ENCODE measurements at regions not wholly inside any gene's neighbourhood (a gene's known extent, or its start where the extent isn't known, plus 50 kb on each side); places are given as distances from the start of the nearest gene placed in this dataset.

DNA sequence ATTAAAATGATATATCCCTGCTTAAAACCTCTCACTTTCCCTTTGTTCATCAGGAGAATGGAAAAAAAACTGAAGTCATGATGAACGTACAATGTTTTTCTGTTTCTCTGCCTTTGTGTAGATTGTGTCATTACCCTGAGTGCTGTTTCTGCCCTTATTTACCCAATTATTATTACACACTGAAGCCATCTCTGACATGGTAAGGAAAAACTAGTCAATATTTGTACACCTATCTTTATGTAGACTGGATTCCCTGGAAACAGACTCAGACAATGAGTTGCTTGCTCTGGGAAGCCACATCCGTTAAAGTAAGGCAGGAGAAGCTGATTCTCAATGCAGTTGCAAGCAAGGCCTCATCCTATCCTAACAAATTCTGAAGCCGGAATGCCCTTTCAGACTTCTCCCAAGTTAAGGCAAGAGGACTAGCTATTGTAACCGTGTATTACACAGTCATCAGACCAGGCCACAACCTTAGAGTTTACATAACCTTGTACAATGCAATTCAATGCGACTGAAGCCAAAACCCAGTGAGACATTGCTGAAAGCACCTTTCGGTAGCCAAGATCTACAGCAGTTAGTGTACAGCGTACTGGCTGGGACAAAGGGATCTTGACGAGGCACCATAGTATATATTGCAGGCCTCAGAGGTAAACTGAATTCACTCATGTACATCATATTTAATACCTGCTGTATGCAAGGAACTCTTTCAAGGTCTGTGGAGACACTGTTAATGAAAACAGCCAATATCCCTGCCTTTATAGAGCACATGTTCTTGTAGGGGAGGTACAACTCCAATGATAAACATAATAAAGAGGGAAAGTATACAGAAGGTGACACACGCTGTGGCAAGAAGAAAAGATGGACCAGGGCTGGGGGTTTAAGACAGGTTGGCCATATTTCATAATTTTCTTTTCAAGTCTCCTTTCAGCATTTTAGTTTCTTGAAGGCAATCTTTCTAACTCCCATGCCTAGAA, 1040.8 kb upstream of the SEMA6D start:
- no peak for DNase-seq

- DNase-seq = no peak
These were observed 1039.8 kb upstream of the SEMA6D start for GRCh38 chr15:46677491-46677890.

- no peak for DNase-seq
These were observed 1035.4 kb upstream of the SEMA6D start for GRCh38 chr15:46681901-46682300.

- DNase-seq = no peak
These were observed 1034.1 kb upstream of the SEMA6D start for GRCh38 chr15:46682969-46683791.

DNA sequence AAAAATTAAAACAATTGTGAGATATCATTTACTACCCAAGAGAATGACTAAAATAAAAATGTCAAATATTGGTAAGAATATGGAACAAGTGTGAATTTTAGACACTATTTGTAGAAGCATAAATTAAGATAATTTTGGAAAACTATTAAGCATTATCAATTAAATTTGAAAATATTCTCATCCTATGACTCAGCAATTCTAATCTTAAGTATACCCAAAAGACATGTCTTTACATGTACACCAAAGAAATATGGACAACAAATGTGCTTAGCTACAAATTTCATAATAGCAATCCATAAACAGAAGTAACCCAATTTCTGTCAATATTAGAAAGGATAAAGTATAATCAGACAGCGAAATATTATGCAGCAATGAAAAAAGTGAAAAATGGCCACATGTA, 1032.2 kb upstream of the SEMA6D start:
- DNase-seq = no peak

DNA sequence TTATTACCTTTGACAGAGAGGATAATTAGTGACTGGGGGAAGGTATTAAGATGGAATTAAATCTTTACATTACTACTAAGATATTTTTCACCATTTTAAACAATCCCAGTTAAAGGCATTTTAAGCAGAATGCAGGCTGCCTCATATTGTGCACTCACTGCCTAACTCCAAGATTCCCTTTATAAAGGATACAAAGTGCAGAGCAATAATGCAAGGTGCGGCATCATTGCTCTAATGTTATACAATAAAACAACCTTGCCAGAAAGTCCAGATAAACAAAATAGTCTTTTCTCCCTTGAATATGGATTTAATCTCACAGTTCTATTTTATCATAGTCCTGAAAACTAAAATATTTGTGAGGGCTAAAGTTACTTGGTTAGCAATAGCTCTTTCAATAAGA, 1031.6 kb upstream of the SEMA6D start:
- DNase-seq = no peak

- DNase-seq = no peak
These were observed 1021.0 kb upstream of the SEMA6D start for GRCh38 chr15:46696281-46696680.

- DNase-seq = no peak
These were observed 1016.0 kb upstream of the SEMA6D start for GRCh38 chr15:46701346-46701745.

DNA sequence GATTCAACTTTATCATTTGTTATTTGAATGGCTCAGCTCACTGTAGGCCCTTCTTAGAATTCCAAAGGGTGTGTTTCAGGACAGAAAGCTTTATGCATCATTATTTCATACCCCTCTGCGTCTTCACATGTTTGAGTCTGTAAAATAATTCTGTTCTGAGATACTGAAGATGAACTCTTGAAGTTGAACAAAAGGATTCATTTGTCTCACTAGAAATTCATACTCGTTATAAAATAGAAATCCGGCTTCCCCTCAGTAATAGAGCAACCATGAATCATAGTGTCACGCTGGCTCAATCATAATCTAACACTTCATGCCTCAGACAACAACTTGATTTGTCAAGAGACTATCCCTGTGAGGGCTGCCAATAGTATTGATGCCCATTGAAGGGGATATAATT, 1015.4 kb upstream of the SEMA6D start:
- DNase-seq = no peak

DNA sequence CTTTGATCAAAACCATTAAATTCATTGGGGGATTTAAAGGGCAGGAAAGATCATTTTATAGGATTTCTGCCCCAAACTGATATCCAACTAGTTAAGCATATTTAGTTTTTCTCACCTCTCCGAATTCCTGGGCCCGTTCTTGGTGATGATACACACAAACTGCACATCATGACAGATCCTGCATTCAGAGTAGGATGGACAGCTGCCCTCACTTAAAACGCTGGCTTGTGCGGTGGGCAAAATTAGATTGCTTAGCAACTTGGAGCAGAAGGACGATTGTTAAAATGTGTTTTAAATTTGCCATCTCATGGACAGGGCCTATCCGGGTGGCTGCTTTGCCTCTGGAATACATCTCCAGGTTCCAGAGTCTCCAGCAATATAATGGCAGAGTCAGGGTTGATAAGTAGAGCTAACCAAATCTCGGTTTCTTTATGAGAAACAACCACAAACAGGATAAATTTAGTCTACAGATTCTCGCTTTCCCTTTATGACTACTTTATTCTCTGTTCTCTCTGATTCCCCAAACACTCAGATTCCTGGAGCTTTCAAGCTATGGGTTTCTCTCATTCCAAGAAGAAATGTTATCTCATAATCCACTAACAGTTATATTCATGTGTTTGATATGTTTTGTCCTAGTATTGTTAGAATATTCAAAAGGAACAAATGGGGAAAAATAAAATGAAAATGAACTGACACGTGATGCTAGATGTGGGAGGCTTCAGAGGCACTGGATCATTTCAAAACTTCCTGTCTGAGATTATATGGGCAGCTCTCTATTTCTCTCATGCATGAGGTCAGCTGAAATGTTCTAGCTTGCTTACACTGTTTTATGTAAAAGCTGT, 1014.1 kb upstream of the SEMA6D start:
- DNase-seq = no peak

GRCh38 chr15:46703871-46704637, 1013.3 kb upstream of the SEMA6D start:
- DNase-seq = no peak

DNA sequence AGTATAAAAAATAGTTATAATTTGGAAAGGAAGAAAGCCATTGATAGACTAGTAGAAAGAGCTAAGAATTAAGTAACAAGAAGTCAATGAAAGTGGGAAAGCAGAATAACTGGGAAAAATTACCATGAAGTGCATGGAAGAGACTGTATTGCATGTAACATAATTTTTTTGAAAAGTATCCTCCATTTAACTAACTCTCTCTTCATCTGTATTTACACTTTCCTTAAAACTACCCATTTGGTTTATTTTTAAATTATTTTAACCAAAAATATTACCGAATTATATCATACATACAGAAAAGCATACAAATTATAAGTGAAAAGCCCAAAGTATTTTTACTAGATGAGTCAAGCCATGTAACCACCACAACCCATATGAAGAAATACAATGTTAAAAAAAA, 1009.9 kb upstream of the SEMA6D start:
- no peak for DNase-seq

- no peak for DNase-seq
These were observed 1009.1 kb upstream of the SEMA6D start for GRCh38 chr15:46708226-46708625.

GRCh38 chr15:46709460-46710083, 1007.7 kb upstream of the SEMA6D start:
- DNase-seq = no peak

DNA sequence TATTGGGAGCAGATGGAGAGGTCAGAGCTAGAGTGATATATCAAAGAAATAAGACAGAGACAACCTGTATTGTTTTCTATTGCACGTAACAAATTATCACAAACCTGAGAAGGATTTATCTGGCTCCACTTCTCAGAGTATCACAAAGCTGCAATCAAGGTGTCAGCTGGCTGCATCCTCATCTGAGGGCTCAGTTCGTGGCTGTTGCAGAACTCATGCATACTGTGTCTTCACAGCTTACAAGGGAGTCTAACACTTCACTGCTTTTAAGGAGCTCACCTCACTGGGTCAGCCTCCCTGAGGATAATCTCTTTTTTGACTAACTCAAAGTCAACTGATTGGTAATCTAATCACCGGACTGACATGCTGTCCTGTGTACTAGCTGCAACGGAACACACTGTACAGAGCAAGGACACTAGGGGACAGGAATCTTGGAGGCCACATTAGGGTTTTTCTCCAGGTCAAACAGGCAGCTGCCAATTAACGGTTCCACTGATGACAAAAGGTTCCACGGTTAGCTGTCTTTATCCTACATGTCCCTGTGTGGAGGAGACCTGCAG, 1006.8 kb upstream of the SEMA6D start:
- no peak for DNase-seq

- no peak for DNase-seq
These were observed 1004.3 kb upstream of the SEMA6D start for GRCh38 chr15:46713045-46713444.

- no peak for DNase-seq
These were observed 1002.4 kb upstream of the SEMA6D start for GRCh38 chr15:46714950-46715349.

DNA sequence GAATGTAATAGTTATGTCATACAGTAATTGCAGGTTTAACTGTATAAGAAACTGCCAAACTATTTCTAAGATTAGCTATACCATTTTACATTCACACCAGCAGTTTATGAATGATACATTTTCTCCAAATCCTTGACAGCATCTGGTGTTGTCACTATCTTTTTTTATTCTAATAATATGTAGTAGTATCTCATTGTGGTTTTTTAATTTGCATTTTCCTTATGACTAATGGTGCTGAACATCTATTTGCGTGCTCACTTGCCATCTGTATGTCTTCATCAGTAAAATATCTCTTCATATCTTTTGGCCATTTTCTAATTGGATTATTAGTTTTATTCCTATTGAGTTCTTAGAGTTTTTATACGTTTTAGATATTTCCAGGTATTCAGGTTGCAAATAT, 994.0 kb upstream of the SEMA6D start:
- no peak for DNase-seq

DNA sequence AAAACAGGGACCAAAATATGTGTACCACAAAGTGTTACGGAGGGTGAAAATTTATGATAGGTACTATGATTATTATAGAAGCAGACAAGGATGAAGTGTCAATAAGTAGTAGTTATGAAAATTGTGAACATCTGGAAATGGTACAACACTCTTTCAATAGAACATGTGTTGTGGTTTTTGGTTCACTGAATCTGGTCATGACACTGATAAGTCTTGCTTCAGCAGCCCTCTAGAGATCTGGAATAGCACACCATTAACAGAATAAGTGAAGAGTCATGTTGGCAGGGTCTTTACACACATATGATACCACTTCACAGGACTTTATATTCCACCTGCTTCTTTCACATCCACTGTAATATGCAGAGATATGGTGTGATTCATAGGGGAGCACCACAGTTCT, 985.2 kb upstream of the SEMA6D start:
- DNase-seq = no peak

GRCh38 chr15:46735115-46735514, 982.2 kb upstream of the SEMA6D start:
- no peak for DNase-seq

GRCh38 chr15:46751303-46751702, 966.0 kb upstream of the SEMA6D start:
- DNase-seq = no peak
